ENCODE measurements at regions not wholly inside any gene's neighbourhood (a gene's known extent, or its start where the extent isn't known, plus 50 kb on each side); places are given as distances from the start of the nearest gene placed in this dataset.
"Not testable (repeated sequence)": the region's sequence is repeated elsewhere in the genome, so short reads cannot be mapped to it uniquely, and the experiment has no call there.

DNA sequence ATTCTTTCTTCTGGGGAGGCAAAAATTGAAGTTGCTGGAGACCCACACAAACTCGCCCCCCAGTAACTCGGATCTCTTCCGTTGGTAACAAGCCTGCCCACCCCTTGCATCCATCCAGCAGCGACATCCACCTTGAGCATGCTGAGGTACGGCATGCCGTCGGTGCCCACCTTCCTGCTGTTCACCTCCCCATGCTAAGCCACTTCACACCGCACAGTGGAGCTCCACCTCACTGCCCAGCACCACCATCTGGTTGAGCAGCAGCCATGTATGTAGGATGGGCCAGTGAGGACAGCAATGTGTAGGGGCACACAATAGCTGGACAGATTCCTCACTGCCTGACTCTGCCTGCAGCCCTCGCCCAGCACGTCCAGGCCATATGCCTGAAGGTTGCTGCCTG lies 138.1 kb upstream of the ZNF92 start:
- no peaks in the 10 kb centered on the region for H3K36me3 Mint-ChIP-seq (ENCODE audit: low read depth)
- H3K27ac Mint-ChIP-seq = no peak overlapping the region
- H3K4me1 Mint-ChIP-seq (ENCODE audit: low read depth) = peaks cover 17% of the 10 kb centered on the region
- no peaks in the 10 kb centered on the region for H3K9me3 Mint-ChIP-seq
- H3K27me3 Mint-ChIP-seq = peaks cover 19% of the 10 kb centered on the region
- H3K4me3 Mint-ChIP-seq = no peak overlapping the region

DNA sequence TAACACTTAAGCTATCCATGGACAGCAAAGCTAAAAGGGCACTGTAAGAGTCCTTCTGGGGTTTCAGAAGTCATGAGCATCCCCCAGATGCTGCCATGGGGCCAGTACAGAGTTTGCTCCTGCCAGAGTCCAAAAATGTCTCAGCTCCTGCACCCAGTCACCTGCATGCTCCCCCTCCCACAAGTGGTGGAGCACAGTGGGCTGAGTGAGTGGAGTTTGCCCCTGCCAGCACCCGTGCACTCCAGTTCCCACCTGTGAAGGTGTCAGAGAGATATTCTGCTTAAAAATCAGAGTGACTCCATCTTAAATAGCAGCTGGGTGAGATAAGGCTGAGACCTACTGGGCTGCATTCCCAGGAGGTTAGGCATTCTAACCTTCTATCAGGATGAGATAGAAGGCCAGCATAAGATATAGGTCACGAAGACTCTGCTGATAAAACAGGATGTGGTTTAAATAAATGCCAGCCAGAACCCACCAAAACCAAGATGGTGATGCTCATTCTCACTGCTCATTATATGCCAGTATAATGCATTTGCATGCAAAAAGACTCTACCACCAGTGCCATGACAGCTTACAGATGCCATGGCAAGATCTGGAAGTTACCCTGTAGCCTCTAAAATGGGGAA lies 140.1 kb upstream of the ZNF92 start:
- peaks cover 17% of the 10 kb centered on the region for H3K4me1 Mint-ChIP-seq (ENCODE audit: low read depth)
- no peak overlapping the region for H3K27ac Mint-ChIP-seq
- H3K36me3 Mint-ChIP-seq (ENCODE audit: low read depth) = no peaks in the 10 kb centered on the region
- H3K27me3 Mint-ChIP-seq = peaks cover 12% of the 10 kb centered on the region
- H3K9me3 Mint-ChIP-seq = no peaks in the 10 kb centered on the region
- H3K4me3 Mint-ChIP-seq = no peak overlapping the region

DNA sequence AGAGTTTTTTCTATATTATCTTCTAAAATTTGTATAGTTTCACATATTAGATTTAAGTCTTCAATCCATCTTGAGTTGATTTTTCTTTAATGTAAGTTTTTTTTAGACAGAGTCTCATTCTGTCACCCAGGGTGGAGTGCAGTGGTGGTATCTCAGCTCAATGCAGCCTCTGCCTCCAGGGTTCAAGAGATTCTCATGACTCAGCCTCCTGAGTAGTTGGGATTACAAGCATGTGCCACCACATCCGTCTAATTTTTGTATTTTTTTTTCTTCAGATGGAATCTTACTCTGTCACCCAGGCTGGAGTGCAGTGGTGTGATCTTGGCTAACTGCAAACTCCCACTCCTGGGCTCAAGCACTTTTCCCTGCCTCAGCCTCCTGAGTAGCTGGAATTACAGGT lies 143.4 kb upstream of the ZNF92 start:
- no peak overlapping the region for H3K27ac Mint-ChIP-seq
- peaks cover 17% of the 10 kb centered on the region for H3K4me1 Mint-ChIP-seq (ENCODE audit: low read depth)
- H3K36me3 Mint-ChIP-seq (ENCODE audit: low read depth) = no peaks in the 10 kb centered on the region
- H3K4me3 Mint-ChIP-seq = no peak overlapping the region
- no peaks in the 10 kb centered on the region for H3K9me3 Mint-ChIP-seq
- peaks cover 3% of the 10 kb centered on the region for H3K27me3 Mint-ChIP-seq

DNA sequence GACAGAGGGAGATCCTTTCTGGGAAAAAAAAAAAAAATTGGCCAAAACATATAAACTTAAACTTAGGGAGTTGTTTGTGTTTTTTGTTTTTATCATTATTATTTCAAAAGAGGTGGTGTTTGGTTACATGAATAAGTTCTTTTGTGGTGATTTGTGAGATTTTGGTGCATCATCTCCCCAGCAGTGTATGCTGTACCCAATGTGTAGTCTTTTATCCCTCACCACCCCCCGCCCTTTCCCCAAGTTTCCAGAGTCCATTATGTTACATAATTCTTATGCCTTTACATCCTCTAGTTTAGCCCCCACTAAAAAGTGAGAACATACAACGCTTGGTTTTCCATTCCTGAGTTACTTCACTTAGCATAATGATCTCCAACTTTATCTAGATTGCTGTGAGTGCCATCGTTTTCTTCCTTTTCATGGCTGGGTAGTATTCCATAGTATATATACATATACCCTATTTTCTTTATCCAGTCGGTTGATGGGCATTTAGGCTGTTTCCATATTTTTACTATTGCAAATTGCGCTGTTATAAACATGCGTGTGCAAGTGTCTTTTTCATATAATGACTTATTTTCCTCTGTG lies 148.1 kb upstream of the ZNF92 start:
- Mint-ChIP-seq H3K27me3 (no peaks in the 10 kb centered on the region), H3K4me1 (ENCODE audit: low read depth) (no peaks in the 10 kb centered on the region), H3K27ac (no peak overlapping the region), H3K36me3 (ENCODE audit: low read depth) (no peaks in the 10 kb centered on the region), H3K9me3 (no peaks in the 10 kb centered on the region), H3K4me3 (no peak overlapping the region)

DNA sequence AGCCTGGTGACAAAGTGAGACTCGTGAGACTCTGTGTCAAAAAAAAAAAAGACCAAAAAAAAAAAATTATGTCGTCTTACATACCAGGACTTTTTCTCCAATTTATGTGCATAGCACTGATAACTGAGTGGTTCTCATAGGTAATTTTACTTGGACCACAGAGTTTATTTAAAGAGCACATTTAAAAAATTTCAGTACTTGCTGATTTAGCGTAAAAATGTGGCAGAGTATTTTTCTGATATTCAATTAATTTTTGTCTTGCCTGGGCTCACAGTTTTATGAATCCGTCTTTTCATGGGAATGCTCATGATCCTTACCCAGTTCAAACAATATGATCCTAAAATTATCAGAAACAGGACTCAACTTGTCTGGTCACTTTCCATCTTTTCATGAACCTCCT lies 151.0 kb upstream of the ZNF92 start:
- Mint-ChIP-seq H3K27ac (no peak overlapping the region), H3K36me3 (ENCODE audit: low read depth) (no peaks in the 10 kb centered on the region), H3K4me1 (ENCODE audit: low read depth) (no peaks in the 10 kb centered on the region), H3K4me3 (no peak overlapping the region), H3K27me3 (peaks cover under 1% of the 10 kb centered on the region), H3K9me3 (no peaks in the 10 kb centered on the region)

DNA sequence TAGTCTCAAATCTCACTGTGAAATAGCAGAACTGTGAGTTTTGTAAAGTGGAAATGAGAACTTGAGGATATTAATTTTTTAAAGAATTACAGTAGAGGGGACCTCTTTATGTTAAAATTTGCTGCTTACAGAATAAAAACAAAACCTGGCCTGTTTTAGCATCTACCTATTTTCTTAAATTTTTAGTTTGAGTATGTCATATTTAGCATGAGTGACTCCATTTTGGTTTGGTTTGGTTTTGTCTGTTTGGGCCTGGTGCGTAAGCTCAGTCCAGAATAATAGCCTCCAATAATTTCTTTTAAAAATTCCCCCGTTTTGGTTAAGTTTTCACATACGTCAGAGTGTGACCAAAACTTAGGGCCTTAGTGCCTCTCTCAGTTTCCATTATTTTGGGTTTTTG lies 152.0 kb upstream of the ZNF92 start:
- no peak overlapping the region for H3K27ac Mint-ChIP-seq
- H3K9me3 Mint-ChIP-seq = no peaks in the 10 kb centered on the region
- peaks cover 4% of the 10 kb centered on the region for H3K27me3 Mint-ChIP-seq
- no peaks in the 10 kb centered on the region for H3K4me1 Mint-ChIP-seq (ENCODE audit: low read depth)
- no peak overlapping the region for H3K4me3 Mint-ChIP-seq
- H3K36me3 Mint-ChIP-seq (ENCODE audit: low read depth) = no peaks in the 10 kb centered on the region

DNA sequence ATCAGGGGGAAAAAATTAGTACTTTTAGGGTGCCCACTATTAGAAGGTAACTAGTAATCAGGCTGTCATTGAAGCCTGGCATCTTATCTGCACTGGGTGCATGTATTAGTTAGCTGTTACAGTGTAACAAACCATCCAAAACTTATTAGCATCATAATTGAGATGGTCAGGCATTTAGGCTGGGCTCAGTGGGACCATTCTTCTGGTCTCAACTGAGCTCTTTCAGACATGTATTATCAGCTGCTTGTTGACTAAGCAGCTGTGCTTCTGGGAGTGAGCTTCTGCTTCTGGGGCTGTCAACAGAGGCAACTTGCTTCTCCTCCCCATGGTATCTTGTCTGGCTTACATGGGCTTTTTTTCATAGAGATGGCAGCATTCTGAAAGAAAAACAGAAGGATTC lies 154.0 kb upstream of the ZNF92 start:
- Mint-ChIP-seq H3K9me3 (no peaks in the 10 kb centered on the region), H3K4me3 (no peak overlapping the region), H3K4me1 (ENCODE audit: low read depth) (no peaks in the 10 kb centered on the region), H3K36me3 (ENCODE audit: low read depth) (no peaks in the 10 kb centered on the region), H3K27ac (no peak overlapping the region), H3K27me3 (peaks cover 4% of the 10 kb centered on the region)

DNA sequence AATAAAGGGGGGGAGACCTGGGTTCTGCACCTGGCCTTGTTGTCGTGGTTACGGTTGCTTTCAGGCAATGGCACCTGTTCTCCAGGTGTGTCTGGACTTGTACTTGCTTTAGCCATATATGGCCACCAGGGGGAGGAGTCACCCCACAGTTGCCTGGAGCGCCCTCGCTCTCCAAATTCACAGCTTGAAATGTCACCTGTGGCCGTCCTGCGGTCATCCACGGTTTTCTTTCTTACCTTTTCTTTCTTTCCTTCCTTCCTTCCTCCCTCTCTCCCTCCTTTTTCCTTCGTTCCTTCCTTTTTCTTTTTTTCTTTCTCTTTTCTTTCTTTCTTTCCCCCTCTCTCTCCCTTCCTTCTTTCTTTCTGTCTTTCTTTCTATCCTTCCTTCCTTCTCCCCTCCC lies 157.2 kb upstream of the ZNF92 start:
- Mint-ChIP-seq H3K36me3 (ENCODE audit: low read depth) (no peaks in the 10 kb centered on the region), H3K27ac (no peak overlapping the region)

DNA sequence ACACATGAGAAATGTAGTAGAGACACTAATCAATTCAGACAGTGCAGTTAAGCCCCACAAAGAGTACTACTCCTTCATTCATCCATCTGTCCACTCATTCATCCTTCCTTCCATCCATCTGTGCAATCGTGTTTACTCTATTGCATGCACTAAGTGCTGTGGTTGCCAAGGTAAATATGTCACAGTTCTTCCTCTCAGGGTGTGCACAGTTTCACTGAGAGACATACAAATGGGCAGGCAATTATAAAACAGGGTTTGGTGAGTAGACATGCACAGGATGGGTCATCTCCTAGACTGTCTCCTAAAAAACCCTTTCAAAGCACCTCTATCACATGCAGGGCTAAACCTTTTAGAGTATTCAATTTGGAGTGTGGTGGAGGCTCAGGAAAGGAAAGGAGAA lies 160.4 kb upstream of the ZNF92 start:
- H3K36me3 Mint-ChIP-seq (ENCODE audit: low read depth); H3K27ac Mint-ChIP-seq; H3K9me3 Mint-ChIP-seq; H3K27me3 Mint-ChIP-seq; H3K4me1 Mint-ChIP-seq (ENCODE audit: low read depth); H3K4me3 Mint-ChIP-seq: not testable (repeated sequence)

More for the DNA sequence above, 157.2 kb upstream of the ZNF92 start:
- no peaks in the 10 kb centered on the region for H3K9me3 Mint-ChIP-seq
- no peaks in the 10 kb centered on the region for H3K4me1 Mint-ChIP-seq (ENCODE audit: low read depth)
- peaks cover 4% of the 10 kb centered on the region for H3K27me3 Mint-ChIP-seq
- H3K4me3 Mint-ChIP-seq = no peak overlapping the region

DNA sequence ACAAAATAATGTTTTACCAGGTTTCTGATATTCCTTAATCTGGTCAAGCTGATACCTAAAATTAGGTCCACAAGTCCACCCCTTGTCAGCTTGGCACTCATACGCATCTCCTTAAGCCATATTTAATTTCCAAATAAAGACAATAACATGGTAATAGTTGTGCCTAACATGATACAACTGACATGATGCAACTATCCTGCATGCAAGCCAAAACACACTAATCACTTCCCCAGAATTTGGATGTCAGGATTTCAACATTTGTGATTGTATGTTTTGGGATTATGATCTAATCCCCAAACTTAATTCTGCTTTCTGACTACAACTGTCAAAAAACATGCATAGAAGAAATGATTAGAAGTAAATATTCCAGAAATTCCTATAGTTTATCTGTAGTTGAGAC lies 174.4 kb upstream of the ZNF92 start:
- H3K9me3 Mint-ChIP-seq; H3K36me3 Mint-ChIP-seq (ENCODE audit: low read depth): not testable (repeated sequence)

DNA sequence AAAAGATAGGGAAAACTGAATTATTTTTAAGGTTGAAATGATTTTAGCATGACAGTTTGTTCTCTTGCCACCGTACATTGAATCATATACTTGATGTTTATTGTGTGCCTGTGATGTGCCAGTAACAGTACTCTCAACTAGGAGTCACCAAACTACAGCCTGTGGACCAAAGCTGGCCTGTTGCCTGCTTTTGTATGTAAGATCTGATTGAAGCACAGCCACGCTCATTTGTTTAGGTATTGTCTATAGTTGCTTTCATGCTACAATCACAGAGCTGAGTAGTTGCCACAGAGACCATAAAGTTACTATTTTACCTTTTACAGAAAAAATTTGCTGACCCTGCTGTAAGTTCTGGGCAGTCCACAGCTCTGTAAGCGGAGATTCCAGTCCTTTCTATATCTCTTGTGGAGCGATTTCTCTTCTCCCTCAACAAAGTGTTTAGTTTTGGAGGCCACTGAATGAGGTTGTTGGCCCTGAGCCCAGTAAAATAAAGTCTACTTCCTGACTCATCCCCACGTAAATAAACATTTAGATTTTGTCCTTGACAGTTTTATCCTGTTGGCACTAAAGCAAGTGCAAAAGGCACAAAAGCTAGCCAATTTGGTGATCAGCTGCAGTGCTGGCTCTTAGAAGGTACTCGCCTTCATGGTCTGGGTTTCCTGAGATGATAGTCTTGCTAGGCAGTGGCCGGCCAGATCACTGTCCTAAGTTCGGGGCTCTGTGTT lies 180.2 kb upstream of the ZNF92 start:
- not testable (repeated sequence) for H3K4me3 Mint-ChIP-seq; H3K4me1 Mint-ChIP-seq (ENCODE audit: low read depth)

More for the DNA sequence above, 174.4 kb upstream of the ZNF92 start:
- H3K4me3 Mint-ChIP-seq; H3K27ac Mint-ChIP-seq; H3K27me3 Mint-ChIP-seq; H3K4me1 Mint-ChIP-seq (ENCODE audit: low read depth): not testable (repeated sequence)

DNA sequence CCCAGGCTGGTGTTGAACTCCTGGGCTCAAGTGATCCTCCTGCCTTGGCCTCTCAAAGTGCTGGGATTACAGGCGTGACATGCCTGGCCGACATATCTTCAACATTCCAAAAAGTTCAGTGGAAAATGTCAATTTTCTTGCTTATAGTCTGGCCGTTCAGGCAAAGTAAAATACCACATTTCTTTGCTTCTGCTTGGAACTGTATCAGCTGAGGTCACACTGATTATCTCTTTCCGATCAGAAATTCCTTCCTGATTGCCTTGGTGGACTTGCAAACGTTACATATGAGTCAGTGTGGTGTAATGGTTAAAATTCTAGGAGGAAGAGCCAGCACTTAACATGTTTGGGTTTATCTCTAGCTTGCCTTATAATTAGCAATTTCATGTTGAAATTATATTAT lies 170.6 kb upstream of the ERV3-1 start:
- not testable (repeated sequence) for H3K4me1 Mint-ChIP-seq (ENCODE audit: low read depth); H3K4me3 Mint-ChIP-seq; H3K27me3 Mint-ChIP-seq; H3K9me3 Mint-ChIP-seq; H3K27ac Mint-ChIP-seq; H3K36me3 Mint-ChIP-seq (ENCODE audit: low read depth)

More for the DNA sequence above, 180.2 kb upstream of the ZNF92 start:
- H3K27me3 Mint-ChIP-seq; H3K27ac Mint-ChIP-seq; H3K9me3 Mint-ChIP-seq; H3K36me3 Mint-ChIP-seq (ENCODE audit: low read depth): not testable (repeated sequence)

DNA sequence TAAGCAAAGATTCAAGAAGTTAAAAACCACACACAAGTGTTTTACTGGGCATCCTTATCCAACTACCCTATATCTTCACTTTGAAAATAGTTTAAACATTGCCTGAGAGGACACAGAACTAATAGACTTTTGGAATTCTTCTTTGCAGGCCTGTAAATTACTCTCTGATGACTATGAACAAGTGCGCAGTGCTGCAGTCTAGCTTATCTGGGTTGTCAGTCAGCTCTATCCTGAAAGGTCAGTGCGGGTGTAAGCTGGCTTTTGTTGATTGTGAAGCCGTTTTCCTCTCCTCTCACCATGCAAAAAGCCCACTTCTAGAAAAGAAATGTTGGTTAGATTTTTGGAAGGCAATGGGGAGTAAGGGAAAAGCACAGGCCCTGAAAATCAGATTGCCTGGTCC lies 143.6 kb upstream of the ERV3-1 start:
- H3K27ac Mint-ChIP-seq; H3K4me1 Mint-ChIP-seq (ENCODE audit: low read depth); H3K4me3 Mint-ChIP-seq; H3K27me3 Mint-ChIP-seq; H3K36me3 Mint-ChIP-seq (ENCODE audit: low read depth); H3K9me3 Mint-ChIP-seq: not testable (repeated sequence)

DNA sequence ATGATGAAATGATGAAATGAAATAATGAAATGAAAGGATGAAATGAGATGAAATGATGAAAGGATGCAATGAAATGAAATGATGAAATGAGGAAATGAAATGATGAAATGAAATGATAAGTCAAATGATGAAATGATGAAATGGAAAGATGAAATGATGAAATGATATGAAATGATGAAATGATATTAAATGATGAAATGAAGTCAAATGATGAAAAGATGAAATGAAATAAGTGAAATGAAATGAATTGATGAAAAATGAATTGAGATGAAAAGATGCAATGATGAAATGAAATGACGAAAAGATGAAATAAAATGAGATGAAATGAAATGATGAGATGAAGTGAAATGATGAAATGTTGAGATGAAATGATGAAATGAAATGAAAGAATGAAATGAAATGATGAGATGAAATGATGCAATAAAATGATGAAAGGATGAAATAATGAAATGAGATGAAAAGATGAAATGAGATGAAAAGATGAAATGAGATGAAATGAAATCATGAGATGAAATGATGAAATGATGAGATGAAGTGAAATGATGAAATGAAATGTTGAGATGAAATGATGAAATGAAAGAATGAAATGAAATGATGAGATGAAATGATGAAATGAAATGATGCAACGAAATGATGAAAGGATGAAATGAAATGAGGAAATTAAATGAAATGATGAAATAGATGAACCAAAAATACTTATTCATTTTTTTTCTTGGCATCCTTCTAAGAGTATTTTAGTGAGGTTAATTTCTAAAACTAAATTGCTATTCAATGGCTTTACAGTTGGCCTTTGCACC lies 139.8 kb upstream of the ERV3-1 start:
- H3K36me3 Mint-ChIP-seq (ENCODE audit: low read depth); H3K27ac Mint-ChIP-seq; H3K9me3 Mint-ChIP-seq; H3K27me3 Mint-ChIP-seq; H3K4me3 Mint-ChIP-seq; H3K4me1 Mint-ChIP-seq (ENCODE audit: low read depth): not testable (repeated sequence)

DNA sequence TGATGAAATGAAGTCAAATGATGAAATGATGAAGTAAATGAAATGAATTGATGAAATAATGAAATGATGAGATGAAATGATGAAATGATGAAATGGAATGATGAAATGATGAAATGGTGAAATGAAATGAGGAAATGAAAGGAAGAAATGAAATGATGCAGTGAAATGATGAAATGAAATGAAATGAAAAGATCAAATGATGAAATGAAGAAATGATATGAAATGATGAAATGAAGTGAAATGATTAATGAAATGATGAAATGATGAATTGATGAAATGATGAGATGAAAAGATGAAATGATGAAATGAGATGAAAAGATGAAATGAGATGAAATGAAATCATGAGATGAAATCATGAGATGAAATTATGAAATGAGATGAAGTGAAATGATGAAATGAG lies 139.2 kb upstream of the ERV3-1 start:
- not testable (repeated sequence) for H3K4me1 Mint-ChIP-seq (ENCODE audit: low read depth); H3K27me3 Mint-ChIP-seq; H3K4me3 Mint-ChIP-seq

More for the DNA sequence above, 139.2 kb upstream of the ERV3-1 start:
- not testable (repeated sequence) for H3K36me3 Mint-ChIP-seq (ENCODE audit: low read depth); H3K27ac Mint-ChIP-seq; H3K9me3 Mint-ChIP-seq
